Body of pancreas (tissue), 4 donors: ENCODE measurements at regions not wholly inside any gene's neighbourhood (a gene's known extent, or its start where the extent isn't known, plus 50 kb on each side); places are given as distances from the start of the nearest gene placed in this dataset.

Experiments used
- CTCF ChIP-seq, 7 experiments: fragments of 450-650 bp in 4 of 7; fragments of 200-600 bp in 3 of 7; sonication (generic) in 3 of 7; IDR thresholded peaks; one replicate each; pipeline ENCODE4 v1.5.1; 2016 to 2019; ENCODE audit warnings: antibody characterized with exemption in 7 of 7
- POLR2A ChIP-seq, 3 donors: fragments of 450-650 bp; IDR thresholded peaks; one replicate each; pipeline ENCODE4 v1.6.1; 2016; ENCODE audit warnings: antibody characterized with exemption in 3 of 3, mild to moderate bottlenecking in 2 of 3

DNA sequence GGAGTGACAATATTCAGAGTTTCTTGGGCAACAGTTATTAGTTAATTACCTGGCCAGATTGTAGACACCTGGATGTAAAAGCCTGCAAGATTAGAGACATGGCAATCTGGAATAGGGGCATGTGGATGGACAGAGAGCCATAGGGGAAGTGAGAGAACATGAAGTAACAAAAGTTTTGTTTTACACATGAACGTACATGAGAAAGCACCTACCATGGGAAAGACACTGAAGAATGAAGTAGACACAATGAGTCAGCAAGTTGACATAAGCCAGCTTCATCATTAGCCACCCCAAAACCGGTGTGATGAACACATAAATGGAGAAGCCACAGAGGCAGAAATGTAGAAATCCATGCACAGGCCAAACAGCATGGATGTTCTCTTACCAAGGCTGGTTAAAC lies 462.1 kb upstream of the C1orf87 start:
- no peak for TF ChIP-seq POLR2A (IDR thresholded peaks at IDR 0.05)
- no peak for TF ChIP-seq CTCF (IDR thresholded peaks at IDR 0.05)
